Tongue (tissue), 1 donor: ENCODE measurements at regions not wholly inside any gene's neighbourhood (a gene's known extent, or its start where the extent isn't known, plus 50 kb on each side); places are given as distances from the start of the nearest gene placed in this dataset.

Experiments used
- DNase-seq: peaks from one replicate; pipeline ENCODE4 v3.0.0-alpha.2; 2015

DNA sequence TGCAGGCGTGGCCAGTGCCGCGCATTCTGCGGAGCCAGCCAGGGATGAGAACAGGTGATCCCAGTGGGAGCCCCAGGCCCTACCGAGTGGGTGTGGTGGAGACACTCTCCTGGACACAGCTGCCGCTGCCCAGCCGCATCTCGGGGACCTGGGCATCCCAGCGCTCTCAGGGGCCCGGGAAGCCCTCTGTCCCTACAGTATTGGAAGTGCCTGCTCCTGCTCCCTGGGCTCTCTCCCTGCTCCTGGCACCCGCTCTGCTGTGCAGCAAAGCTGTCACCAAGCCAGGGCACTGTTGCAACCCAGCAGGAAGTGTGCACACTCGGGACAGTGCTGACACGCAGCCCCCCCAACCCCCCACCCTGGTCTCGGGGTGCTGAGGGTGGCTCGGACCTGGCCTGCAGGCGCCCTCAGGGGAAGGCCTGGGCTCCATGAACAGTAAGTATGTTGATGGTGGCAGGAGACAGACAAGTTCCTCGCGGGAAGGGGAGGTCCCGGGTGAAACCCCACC lies 1177.4 kb upstream of the GBE1 start:
- no peak for DNase-seq

DNA sequence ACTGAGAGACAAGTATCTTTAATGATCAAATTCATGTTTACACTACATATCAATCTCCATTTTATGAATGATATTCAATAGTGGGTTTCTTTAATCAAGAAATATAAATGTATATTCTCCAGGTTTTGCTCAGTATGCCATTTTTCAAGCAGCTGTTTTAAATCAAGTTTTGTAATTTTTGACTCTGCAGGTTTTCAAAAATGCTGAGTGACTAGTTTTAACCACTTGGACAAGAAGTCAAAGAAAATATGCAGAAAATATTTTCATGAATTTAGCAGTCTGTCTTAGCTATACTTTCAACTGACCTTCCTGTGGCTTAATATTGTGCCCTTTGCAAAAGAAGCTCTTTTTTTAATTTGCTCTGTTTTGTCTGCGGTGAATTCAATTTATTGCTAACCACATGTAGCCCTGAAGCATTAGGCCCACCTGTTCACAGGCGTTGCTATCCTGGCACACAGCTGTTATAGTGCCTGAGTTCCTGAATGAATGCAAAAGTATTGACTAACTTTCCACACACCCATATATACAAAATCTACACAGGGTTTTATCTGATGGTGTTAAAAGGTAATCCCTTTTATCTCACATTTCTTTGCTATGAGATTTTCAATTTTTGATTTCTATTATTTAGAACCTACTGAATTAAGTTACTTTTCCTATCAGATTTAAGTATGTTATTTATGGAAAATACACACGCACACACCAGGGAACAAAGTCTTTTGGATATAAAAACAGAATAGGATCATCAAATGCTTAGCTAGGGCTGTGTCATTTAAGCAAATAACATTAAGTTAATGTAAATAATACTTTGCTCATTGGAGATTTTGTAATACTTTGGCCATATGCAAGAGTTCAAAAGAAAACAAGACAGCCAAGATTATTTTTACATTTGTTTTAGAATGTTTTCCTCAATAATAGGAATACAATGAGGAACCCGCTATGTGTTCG lies 1166.1 kb upstream of the GBE1 start:
- DNase-seq = peak; percentile 37

DNA sequence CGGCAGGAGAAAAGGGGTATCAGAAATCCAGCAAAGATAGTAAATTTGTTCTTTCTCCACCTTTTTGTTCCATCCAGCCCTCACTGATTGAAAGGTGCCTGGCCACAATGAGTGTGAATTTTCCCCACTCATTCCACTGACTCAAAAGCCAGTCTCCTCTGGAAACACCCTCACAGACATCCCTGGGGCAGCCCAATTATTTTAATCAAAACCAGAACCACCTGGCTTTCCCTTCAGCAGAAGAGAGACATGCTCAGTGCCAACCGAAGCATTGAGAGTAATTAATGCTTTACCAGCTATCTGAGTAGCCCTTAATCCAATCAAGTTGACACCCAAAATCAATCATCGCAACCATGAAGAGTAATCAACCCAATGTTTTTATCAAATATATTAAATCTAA lies 1129.6 kb upstream of the GBE1 start:
- DNase-seq = no peak

DNA sequence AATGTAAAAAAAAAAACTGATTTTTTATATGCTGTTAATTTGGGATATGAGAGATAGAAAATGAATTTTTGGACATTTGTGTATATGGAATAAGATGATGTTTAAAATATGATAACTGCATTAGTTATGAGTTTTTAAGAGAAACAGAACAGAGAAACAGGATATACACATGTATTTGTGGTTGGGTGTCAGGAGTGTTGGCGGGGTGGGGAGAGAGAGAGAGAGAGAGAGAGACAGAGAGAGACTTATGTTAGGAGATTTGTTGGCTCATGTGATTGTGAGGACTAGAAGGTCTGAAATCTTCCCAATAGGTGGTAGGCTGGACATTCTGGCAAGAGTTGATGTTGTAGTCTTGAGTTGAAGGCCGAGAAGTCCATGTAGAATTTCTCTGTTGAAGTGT lies 1121.6 kb upstream of the GBE1 start:
- DNase-seq = no peak

DNA sequence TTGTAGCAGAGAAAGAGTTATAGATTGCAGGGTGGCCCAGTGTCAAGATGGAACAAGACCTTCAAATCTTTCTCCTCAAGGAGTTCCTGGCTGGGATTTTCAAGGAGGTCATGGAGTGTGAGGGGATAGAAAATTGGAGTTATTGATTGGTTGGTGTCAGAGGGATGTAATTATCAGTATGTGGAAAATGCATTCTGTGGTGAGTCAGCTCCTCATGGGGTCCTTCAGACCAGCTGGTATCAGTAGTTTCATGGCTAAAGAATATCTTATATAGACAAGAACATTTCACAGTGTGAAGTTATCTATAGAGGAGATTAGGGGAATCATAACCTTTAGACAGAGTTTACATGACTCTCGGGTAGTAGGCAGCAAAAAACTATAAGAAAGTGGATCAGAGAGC lies 1114.0 kb upstream of the GBE1 start:
- DNase-seq = no peak

GRCh38 chr3:82839871-82840270 lies 1078.4 kb upstream of the GBE1 start:
- no peak for DNase-seq

DNA sequence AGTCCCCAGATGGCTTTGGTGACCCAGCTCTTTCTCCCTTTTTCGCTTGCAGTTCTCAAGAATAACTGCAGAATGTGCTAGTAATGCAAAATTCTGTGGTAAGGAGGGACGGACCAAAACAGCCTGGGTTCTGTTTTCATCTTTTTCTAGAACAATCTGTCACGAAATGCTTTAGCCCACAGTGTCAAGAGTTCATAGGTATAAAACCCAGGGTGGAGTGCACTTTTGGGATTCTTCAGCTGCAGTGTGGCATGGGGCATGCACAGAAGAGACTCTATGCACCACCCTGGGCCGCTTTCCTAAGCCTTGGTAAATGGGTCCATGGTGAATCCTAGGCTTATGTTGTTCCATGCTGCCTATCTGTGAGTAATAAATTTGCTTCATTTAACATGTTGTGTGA lies 1072.7 kb upstream of the GBE1 start:
- DNase-seq = no peak

- no peak for DNase-seq
Measured at GRCh38 chr3:82824491-82824890, 1063.0 kb upstream of the GBE1 start.

DNA sequence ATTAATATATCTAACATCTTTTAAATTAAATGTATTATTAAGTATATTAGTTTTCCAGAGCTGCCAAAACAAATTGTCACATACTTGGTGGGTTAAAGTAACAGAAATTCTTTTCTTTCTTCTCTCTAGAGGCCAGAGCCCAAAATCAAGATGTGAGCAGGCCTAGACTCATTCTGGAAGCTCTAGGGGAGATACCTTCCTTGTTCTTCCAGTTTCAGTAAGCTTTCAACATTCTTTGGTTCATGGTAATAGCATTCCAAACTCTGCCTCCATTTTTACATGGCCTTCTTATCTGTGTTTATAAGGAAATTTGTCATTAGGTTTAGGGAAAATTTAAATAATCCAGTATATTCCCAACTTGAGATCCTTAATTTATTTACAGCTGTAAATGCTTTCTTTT lies 1054.6 kb upstream of the GBE1 start:
- no peak for DNase-seq

DNA sequence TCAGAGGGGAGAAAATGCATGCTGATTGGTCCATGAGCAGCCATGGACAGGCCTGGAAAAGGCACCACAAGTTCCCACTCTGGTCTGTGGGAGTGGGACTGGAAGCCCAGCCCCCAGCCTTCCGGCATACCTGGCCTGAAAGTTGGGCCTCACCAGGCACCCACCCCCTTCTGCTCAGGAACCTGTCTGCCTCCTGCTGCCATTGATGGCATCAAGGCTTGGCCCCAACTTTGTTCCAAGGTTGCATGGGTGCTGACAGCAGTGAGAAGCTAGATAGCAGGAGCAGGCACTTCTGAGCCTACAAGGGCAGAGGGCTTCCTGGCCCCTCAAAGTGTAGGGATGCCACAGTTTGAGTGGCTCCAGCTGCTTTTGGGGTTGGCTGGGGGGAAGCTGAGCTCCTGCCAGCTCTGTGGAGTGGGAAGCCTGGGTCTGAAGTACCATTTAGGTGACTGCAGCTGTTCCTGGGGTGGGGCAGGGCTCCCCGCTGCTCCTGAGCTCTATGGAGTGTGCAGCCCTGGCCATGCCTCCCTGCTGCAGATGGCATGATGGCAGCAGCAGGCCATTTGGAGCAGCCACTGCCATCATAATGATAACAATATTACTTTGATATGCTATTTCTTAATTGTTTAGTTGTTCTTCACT lies 1054.1 kb upstream of the GBE1 start:
- no peak for DNase-seq

GRCh38 chr3:82814660-82815059 lies 1053.2 kb upstream of the GBE1 start:
- DNase-seq = no peak

- DNase-seq = no peak
Measured at GRCh38 chr3:82807781-82808180, 1046.3 kb upstream of the GBE1 start.

DNA sequence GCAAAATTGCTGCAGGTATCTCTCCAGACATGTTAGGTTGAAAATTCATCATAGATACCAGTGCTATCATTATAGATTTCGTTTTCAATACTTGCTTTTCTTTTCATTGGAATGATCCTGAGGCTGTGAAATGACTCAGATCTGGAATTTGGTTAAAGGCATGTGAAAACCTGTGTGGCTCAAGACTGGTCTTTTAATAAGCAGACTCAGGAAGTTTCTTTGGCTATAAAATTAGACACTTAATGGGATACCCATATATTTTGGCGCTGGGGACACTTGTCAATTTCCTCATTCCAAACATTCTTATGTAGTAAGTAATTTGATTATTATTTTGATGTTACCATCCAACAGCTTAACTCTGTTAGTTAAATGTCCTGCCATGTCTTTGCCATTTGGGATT lies 1041.1 kb upstream of the GBE1 start:
- DNase-seq = no peak

- no peak for DNase-seq
Measured at GRCh38 chr3:82800248-82800647, 1038.8 kb upstream of the GBE1 start.

- DNase-seq = no peak
Measured at GRCh38 chr3:82796765-82797164, 1035.3 kb upstream of the GBE1 start.

- no peak for DNase-seq
Measured at GRCh38 chr3:82791241-82791640, 1029.8 kb upstream of the GBE1 start.

DNA sequence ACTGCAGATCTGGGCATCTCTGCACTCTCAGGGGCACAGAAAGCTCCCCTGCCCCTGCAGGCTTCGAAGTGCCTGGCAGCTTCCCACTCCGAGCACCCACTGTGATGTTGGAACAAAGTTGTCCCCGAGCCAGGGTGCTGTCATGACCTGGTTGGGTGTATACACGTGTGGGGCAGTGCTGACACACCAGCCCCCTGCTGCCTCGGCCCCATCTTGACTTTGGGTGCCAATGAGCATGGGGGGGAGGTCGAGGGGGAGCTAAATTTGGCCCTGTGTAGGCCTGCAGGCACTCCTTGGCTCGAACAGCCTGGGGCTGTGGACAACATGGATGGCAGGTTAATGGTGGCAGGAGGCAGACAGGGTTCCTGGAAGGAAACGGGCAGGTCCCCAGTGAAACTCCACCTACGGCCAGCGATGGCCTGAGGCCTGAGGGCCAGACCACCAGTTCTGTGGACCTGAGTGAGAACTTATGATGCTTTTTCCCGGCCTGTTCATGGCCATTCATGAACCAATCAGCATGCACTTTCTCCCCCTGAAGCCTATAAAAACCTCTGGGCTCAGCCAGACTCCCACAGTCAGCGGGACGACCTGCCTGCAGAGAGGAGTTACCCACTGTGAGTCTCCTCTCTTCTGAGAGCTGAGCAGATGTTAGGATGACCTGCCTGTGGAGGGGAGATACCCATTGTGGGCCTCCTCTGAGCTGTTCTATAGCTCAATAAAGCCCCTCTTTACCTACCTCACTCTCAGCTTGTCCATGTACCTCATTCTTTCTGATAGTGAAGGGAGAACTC lies 1029.1 kb upstream of the GBE1 start:
- DNase-seq = no peak

DNA sequence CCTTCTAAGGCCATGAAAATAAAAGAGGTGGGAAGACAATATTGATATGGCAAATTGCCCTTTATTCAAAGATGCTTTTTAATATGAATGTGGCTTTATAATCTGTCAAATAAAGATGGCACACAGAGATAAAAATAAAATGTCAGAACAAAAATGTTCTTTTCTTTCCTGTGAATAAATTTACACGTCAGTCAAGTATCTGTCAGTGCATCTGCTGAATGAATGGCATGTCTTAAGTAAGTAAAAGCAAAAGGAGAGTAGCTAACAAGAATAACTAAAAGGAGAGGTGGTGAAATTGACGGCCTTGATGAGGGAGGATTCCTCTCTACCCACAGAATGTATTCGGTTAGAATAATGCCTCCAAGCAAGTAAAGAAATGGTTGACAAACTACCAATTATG lies 1021.7 kb upstream of the GBE1 start:
- no peak for DNase-seq

- DNase-seq = no peak
Measured at GRCh38 chr3:82773207-82773606, 1011.8 kb upstream of the GBE1 start.

- DNase-seq = no peak
Measured at GRCh38 chr3:82764521-82764920, 1003.1 kb upstream of the GBE1 start.

GRCh38 chr3:82761858-82762257 lies 1000.4 kb upstream of the GBE1 start:
- no peak for DNase-seq

DNA sequence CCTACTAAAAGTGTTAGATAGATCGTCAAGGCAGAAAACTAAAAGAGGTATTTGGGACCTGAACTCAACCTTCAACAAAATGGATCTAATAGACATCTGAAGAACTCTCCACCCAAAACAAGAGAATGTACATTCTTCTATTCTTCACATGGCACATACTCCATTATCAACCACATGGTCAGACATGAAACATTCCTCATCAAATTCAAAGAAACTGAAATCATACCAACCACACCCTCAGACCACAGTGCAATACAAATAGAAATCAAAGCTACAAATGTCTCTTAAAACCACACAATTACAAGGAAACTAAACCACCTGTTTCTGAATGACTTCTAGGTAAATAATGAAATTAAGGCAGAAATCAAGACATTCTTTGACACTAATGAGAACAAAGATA lies 984.1 kb upstream of the GBE1 start:
- DNase-seq = no peak

DNA sequence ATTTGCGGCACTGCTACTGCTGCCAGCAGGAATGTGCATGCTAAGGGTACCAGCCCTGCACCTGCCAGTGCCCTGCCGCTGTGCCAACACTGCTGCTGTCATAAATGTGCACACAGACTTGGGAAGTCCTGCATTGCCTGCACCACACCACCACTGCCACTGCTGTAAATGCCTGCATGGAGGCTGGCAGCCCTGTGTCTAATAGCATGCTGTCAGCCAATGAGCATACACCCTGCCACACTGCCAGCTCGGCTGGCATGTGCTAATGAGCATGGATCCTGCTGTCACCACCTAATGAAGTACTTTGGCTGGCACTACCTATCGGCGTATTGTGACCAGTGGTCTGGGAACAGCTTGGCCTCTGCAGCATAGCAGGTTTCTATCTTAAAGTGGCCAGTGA lies 981.8 kb upstream of the GBE1 start:
- DNase-seq = no peak
